Muscle of leg (tissue), 3 donors: ENCODE measurements at regions not wholly inside any gene's neighbourhood (a gene's known extent, or its start where the extent isn't known, plus 50 kb on each side); places are given as distances from the start of the nearest gene placed in this dataset.
"Not testable (repeated sequence)": the region's sequence is repeated elsewhere in the genome, so short reads cannot be mapped to it uniquely, and the experiment has no call there.

ENCODE experiments used
- DNase-seq: peaks from one replicate; pipeline ENCODE4 v3.0.0; 2013
- H3K27ac ChIP-seq: one replicate; pipeline ENCODE4 v1.5.1; 2013; ENCODE audit warnings: mild to moderate bottlenecking, low read length, control low read depth
- H3K27me3 ChIP-seq: one replicate; pipeline ENCODE4 v1.6.1; 2013; ENCODE audit warnings: low read length; ENCODE audit not compliant: control insufficient read depth, insufficient read depth
- H3K36me3 ChIP-seq: one replicate; pipeline ENCODE4 v1.6.1; 2013; ENCODE audit warnings: low read length; ENCODE audit not compliant: control insufficient read depth, insufficient read depth
- H3K4me1 ChIP-seq: one replicate; pipeline ENCODE4 v1.6.1; 2013; ENCODE audit warnings: low read length; ENCODE audit not compliant: control insufficient read depth, insufficient read depth
- H3K4me3 ChIP-seq: one replicate; pipeline ENCODE4 v1.5.1; 2013; ENCODE audit warnings: low read length, control low read depth
- H3K9me3 ChIP-seq: replicated peaks from 2 replicates; pipeline ENCODE4 v1.6.1; 2013; ENCODE audit warnings: low read depth, low read length; ENCODE audit not compliant: control insufficient read depth
- WGBS: methylation state at CpG from one replicate; pipeline ENCODE4 v1.1.5; 2013; ENCODE audit warnings: missing lambda C conversion rate; ENCODE audit not compliant: insufficient coverage; 5-methylcytosine and 5-hydroxymethylcytosine counted together

- H3K4me3 ChIP-seq = no peak overlapping the region
- H3K27me3 ChIP-seq = no peaks in the 10 kb centered on the region
- H3K4me1 ChIP-seq = no peaks in the 10 kb centered on the region
- no peak for DNase-seq
- H3K27ac ChIP-seq = no peak overlapping the region
- H3K36me3 ChIP-seq = no peaks in the 10 kb centered on the region
- H3K9me3 ChIP-seq = no peaks in the 10 kb centered on the region
Observed at GRCh38 chr4:146054676-146055075, 116.1 kb upstream of the ZNF827 start.

GRCh38 chr4:146053891-146054290, 115.3 kb upstream of the ZNF827 start:
- WGBS = no CpG with 5 or more reads among the region's 1 CpG
- no peaks in the 10 kb centered on the region for H3K4me1 ChIP-seq

GRCh38 chr4:146051728-146052391, 113.2 kb upstream of the ZNF827 start:
- no peak overlapping the region for H3K4me3 ChIP-seq
- whole genome bisulfite sequencing = no CpG with 5 or more reads among the region's 3 CpGs

More at GRCh38 chr4:146053891-146054290, 115.3 kb upstream of the ZNF827 start:
- Histone ChIP-seq H3K9me3 (no peaks in the 10 kb centered on the region), H3K27ac (no peak overlapping the region), H3K27me3 (no peaks in the 10 kb centered on the region), H3K36me3 (no peaks in the 10 kb centered on the region), H3K4me3 (no peak overlapping the region)
- no peak for DNase-seq

GRCh38 chr4:146051223-146051622, 112.6 kb upstream of the ZNF827 start:
- H3K9me3 ChIP-seq = peaks cover 8% of the 10 kb centered on the region
- H3K27me3 ChIP-seq = no peaks in the 10 kb centered on the region
- no peak overlapping the region for H3K27ac ChIP-seq
- no peak for DNase-seq
- no peaks in the 10 kb centered on the region for H3K4me1 ChIP-seq
- no peak overlapping the region for H3K4me3 ChIP-seq
- H3K36me3 ChIP-seq = no peaks in the 10 kb centered on the region

More at GRCh38 chr4:146051728-146052391, 113.2 kb upstream of the ZNF827 start:
- Histone ChIP-seq H3K9me3 (peaks cover 8% of the 10 kb centered on the region), H3K4me1 (no peaks in the 10 kb centered on the region), H3K27ac (no peak overlapping the region), H3K36me3 (no peaks in the 10 kb centered on the region), H3K27me3 (no peaks in the 10 kb centered on the region)
- DNase-seq = no peak

- DNase-seq = no peak
- no peaks in the 10 kb centered on the region for H3K27me3 ChIP-seq
- no peaks in the 10 kb centered on the region for H3K36me3 ChIP-seq
- H3K4me1 ChIP-seq = no peaks in the 10 kb centered on the region
- no peak overlapping the region for H3K27ac ChIP-seq
- peaks cover 8% of the 10 kb centered on the region for H3K9me3 ChIP-seq
- H3K4me3 ChIP-seq = no peak overlapping the region
- no CpG with 5 or more reads among the region's 4 CpGs for WGBS
Observed at GRCh38 chr4:146049802-146050201, 111.2 kb upstream of the ZNF827 start.

GRCh38 chr4:146047768-146048167, 109.1 kb upstream of the ZNF827 start:
- not testable (repeated sequence) for H3K27me3 ChIP-seq, H3K27ac ChIP-seq, H3K4me3 ChIP-seq, H3K4me1 ChIP-seq, H3K36me3 ChIP-seq, H3K9me3 ChIP-seq, DNase-seq
- WGBS = 74% methylated on average over 7 of the region's 8 CpGs

- no CpG with 5 or more reads among the region's 3 CpGs for WGBS
- H3K27me3 ChIP-seq = no peaks in the 10 kb centered on the region
Observed at GRCh38 chr4:146041139-146042004, 102.7 kb upstream of the ZNF827 start.

GRCh38 chr4:146040623-146041022, 102.0 kb upstream of the ZNF827 start:
- no peaks in the 10 kb centered on the region for H3K9me3 ChIP-seq
- WGBS = 33% methylated on average over 1 of the region's 1 CpG
- no peak for DNase-seq
- no peaks in the 10 kb centered on the region for H3K4me1 ChIP-seq
- H3K36me3 ChIP-seq = no peaks in the 10 kb centered on the region
- no peak overlapping the region for H3K4me3 ChIP-seq
- H3K27ac ChIP-seq = no peak overlapping the region
- no peaks in the 10 kb centered on the region for H3K27me3 ChIP-seq

More at GRCh38 chr4:146041139-146042004, 102.7 kb upstream of the ZNF827 start:
- no peaks in the 10 kb centered on the region for H3K9me3 ChIP-seq
- no peak overlapping the region for H3K27ac ChIP-seq
- no peaks in the 10 kb centered on the region for H3K36me3 ChIP-seq
- H3K4me3 ChIP-seq = no peak overlapping the region
- H3K4me1 ChIP-seq = no peaks in the 10 kb centered on the region
- DNase-seq = no peak

GRCh38 chr4:146033149-146033548, 94.5 kb upstream of the ZNF827 start:
- no peak for DNase-seq

GRCh38 chr4:146032234-146032860, 93.7 kb upstream of the ZNF827 start:
- Histone ChIP-seq H3K36me3 (no peaks in the 10 kb centered on the region), H3K27me3 (no peaks in the 10 kb centered on the region), H3K4me3 (no peak overlapping the region), H3K9me3 (no peaks in the 10 kb centered on the region), H3K4me1 (no peaks in the 10 kb centered on the region), H3K27ac (no peak overlapping the region)
- no peak for DNase-seq
- 30% methylated on average over 2 of the region's 7 CpGs for WGBS

More at GRCh38 chr4:146033149-146033548, 94.5 kb upstream of the ZNF827 start:
- Histone ChIP-seq H3K9me3 (no peaks in the 10 kb centered on the region), H3K27ac (no peak overlapping the region), H3K36me3 (no peaks in the 10 kb centered on the region), H3K27me3 (no peaks in the 10 kb centered on the region), H3K4me3 (no peak overlapping the region), H3K4me1 (no peaks in the 10 kb centered on the region)
- 39% methylated on average over 3 of the region's 5 CpGs for WGBS
